Neural progenitor cell (in vitro differentiated cells): ENCODE measurements at regions not wholly inside any gene's neighbourhood (a gene's known extent, or its start where the extent isn't known, plus 50 kb on each side); places are given as distances from the start of the nearest gene placed in this dataset.

Source experiments
- CTCF ChIP-seq: fragments of 200-600 bp; sonication (generic); IDR thresholded peaks from 2 replicates; pipeline ENCODE4 v1.5.1; 2017; ENCODE audit warnings: antibody characterized with exemption, mild to moderate bottlenecking
- EZH2 ChIP-seq: fragments of 200-600 bp; sonication (generic); IDR thresholded peaks from 2 replicates; pipeline ENCODE4 v1.6.1; 2017; ENCODE audit warnings: antibody characterized with exemption, mild to moderate bottlenecking, moderate library complexity

GRCh38 chr13:70896136-70896535 lies 787.9 kb upstream of the KLHL1 start:
- TF ChIP-seq CTCF = no peak
- TF ChIP-seq EZH2 = no peak
